ENCODE measurements at regions not wholly inside any gene's neighbourhood (a gene's known extent, or its start where the extent isn't known, plus 50 kb on each side); places are given as distances from the start of the nearest gene placed in this dataset.

DNA sequence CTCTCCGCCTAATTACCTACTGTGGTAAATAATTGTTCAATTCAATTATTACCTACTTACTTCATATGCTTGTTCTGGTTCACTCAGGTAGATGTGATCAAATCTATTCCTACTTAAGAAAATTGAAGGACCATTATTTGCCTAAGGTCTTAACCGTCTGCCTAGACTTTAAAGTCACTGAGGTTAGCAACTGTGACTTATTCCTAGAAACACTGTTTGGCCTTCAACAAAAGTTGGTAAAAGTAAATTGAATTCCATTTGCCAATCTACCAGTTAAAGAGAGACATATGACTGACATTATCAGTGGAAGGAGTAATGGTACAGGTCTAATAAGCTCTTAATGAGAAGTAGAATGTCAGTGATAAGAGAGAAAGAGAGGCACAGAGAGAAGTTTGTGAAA, 491.5 kb downstream of the NYAP2 start:
- H3K9me3 ChIP-seq (ENCODE audit: low read length): no peaks in the 10 kb centered on the region
- CTCF ChIA-PET (ENCODE audit: low intra/inter-chr PET ratio, low total read pairs): no interaction called here
- no peak overlapping the region for H3K27ac ChIP-seq (ENCODE audit: extremely low read length, insufficient read depth, low read length)
- H3K9ac ChIP-seq (ENCODE audit: insufficient read depth, low read depth, low read length): no peak overlapping the region
- H3K79me2 ChIP-seq (ENCODE audit: insufficient read depth, low read length): no peaks in the 10 kb centered on the region
- no peaks in the 10 kb centered on the region for H3K36me3 ChIP-seq (replicated peaks in 1 of 2; ENCODE audit: control insufficient read depth in 1 of 2, insufficient read depth in 2 of 2, low read length in 2 of 2)
- peak; percentile 92 for TF ChIP-seq BCL6 (CRISPR knock-in tag; IDR thresholded peaks at IDR 0.05)
- no peak for TF ChIP-seq ZNF570 (CRISPR knock-in tag; IDR thresholded peaks at IDR 0.05; ENCODE audit: borderline replicate concordance)
- FAIRE-seq (no peak), DNase-seq (ENCODE audit: low spot score) (no peak), ATAC-seq (no peak)
- H3K4me3 ChIP-seq (replicated peaks in 1 of 3; ENCODE audit: insufficient read depth in 1 of 3, low read depth in 2 of 3, low read length in 3 of 3): no peak overlapping the region
- H4K20me1 ChIP-seq (ENCODE audit: insufficient read depth, low read length): no peaks in the 10 kb centered on the region
- no peak overlapping the region for H3K4me2 ChIP-seq (ENCODE audit: low read depth, low read length)
- no peaks in the 10 kb centered on the region for H3K27me3 ChIP-seq (ENCODE audit: control insufficient read depth in 1 of 2, insufficient read depth in 2 of 2, low read length in 2 of 2)
- no TSS peak for BruUV-seq (replicated peaks)
- peaks cover 15% of the 10 kb centered on the region for H3K4me1 ChIP-seq (ENCODE audit: insufficient read depth, low read length)
- POLR2A ChIA-PET: interaction anchor here (1.2 kb wide), 1 partner anchor 140 kb away, joined by 3 read pairs; no protein-coding TSS in a partner anchor
- in situ Hi-C loops (cut with HindIII; ENCODE audit: extremely low pct_ligation_motif_present, low pct_unique_long_range_greater_than_20kb): loop anchor here (25.0 kb wide), 1 partner anchor 721 kb away; no protein-coding TSS in a partner anchor
- no peak overlapping the region for H2AFZ ChIP-seq (ENCODE audit: low read length)
- intact Hi-C loops (cut with micrococcal nuclease; ENCODE audit: unreplicated experiment): no loop called here
- WGBS (ENCODE audit: low lambda C conversion rate): 78% methylated on average over 2 of the region's 2 CpGs

- in situ Hi-C loops (cut with HindIII; ENCODE audit: extremely low pct_ligation_motif_present, low pct_unique_long_range_greater_than_20kb): loop anchor here (5.0 to 25.0 kb wide), 3 partner anchors 723 to 1098 kb away; no protein-coding TSS in a partner anchor
- no peaks in the 10 kb centered on the region for H3K27me3 ChIP-seq (ENCODE audit: control insufficient read depth in 1 of 2, insufficient read depth in 2 of 2, low read length in 2 of 2)
- H3K4me2 ChIP-seq (ENCODE audit: low read depth, low read length): no peak overlapping the region
- H3K4me1 ChIP-seq (ENCODE audit: insufficient read depth, low read length): peaks cover 4% of the 10 kb centered on the region
- CTCF ChIA-PET (ENCODE audit: low intra/inter-chr PET ratio, low total read pairs): interaction anchor here (0.8 to 1.4 kb wide), 2 partner anchors 913 to 1096 kb away, joined by 4 to 9 read pairs; no protein-coding TSS in a partner anchor
- intact Hi-C loops (cut with micrococcal nuclease; ENCODE audit: unreplicated experiment): loop anchor here (1.0 to 5.0 kb wide), 7 partner anchors 222 to 1217 kb away; no protein-coding TSS in a partner anchor
- BruUV-seq (replicated peaks): no TSS peak
- FAIRE-seq (no peak), DNase-seq (ENCODE audit: low spot score) (peak; percentile 57), ATAC-seq (peak; percentile 71)
- no peaks in the 10 kb centered on the region for H4K20me1 ChIP-seq (ENCODE audit: insufficient read depth, low read length)
- no peak overlapping the region for H3K27ac ChIP-seq (ENCODE audit: extremely low read length, insufficient read depth, low read length)
- H3K79me2 ChIP-seq (ENCODE audit: insufficient read depth, low read length): no peaks in the 10 kb centered on the region
- no peaks in the 10 kb centered on the region for H3K9me3 ChIP-seq (ENCODE audit: low read length)
- no peak overlapping the region for H3K4me3 ChIP-seq (replicated peaks in 1 of 3; ENCODE audit: insufficient read depth in 1 of 3, low read depth in 2 of 3, low read length in 3 of 3)
- no peak overlapping the region for H3K9ac ChIP-seq (ENCODE audit: insufficient read depth, low read depth, low read length)
- H3K36me3 ChIP-seq (replicated peaks in 1 of 2; ENCODE audit: control insufficient read depth in 1 of 2, insufficient read depth in 2 of 2, low read length in 2 of 2): no peaks in the 10 kb centered on the region
- POLR2A ChIA-PET: interaction anchor here (1.3 kb wide), 1 partner anchor 911 kb away, joined by 4 read pairs; the partner anchor contains the start of gene IRS1
- 0% methylated on average over 1 of the region's 1 CpG for WGBS (ENCODE audit: low lambda C conversion rate)
- no peak overlapping the region for H2AFZ ChIP-seq (ENCODE audit: low read length)
- TF ChIP-seq ZNF784 (CRISPR knock-in tag; IDR thresholded peaks at IDR 0.05; ENCODE audit: borderline replicate concordance) (no peak), GATAD2A (CRISPR knock-in tag; IDR thresholded peaks at IDR 0.05) (peak; percentile 77), NR2F1 (CRISPR knock-in tag; IDR thresholded peaks at IDR 0.05) (no peak), ZNF274 (CRISPR knock-in tag; IDR thresholded peaks at IDR 0.05) (no peak), THYN1 (CRISPR knock-in tag; IDR thresholded peaks at IDR 0.05; ENCODE audit: borderline replicate concordance, low read depth) (no peak), SALL2 (CRISPR knock-in tag; IDR thresholded peaks at IDR 0.05) (no peak)
- TF ChIP-seq, protein P1, sequence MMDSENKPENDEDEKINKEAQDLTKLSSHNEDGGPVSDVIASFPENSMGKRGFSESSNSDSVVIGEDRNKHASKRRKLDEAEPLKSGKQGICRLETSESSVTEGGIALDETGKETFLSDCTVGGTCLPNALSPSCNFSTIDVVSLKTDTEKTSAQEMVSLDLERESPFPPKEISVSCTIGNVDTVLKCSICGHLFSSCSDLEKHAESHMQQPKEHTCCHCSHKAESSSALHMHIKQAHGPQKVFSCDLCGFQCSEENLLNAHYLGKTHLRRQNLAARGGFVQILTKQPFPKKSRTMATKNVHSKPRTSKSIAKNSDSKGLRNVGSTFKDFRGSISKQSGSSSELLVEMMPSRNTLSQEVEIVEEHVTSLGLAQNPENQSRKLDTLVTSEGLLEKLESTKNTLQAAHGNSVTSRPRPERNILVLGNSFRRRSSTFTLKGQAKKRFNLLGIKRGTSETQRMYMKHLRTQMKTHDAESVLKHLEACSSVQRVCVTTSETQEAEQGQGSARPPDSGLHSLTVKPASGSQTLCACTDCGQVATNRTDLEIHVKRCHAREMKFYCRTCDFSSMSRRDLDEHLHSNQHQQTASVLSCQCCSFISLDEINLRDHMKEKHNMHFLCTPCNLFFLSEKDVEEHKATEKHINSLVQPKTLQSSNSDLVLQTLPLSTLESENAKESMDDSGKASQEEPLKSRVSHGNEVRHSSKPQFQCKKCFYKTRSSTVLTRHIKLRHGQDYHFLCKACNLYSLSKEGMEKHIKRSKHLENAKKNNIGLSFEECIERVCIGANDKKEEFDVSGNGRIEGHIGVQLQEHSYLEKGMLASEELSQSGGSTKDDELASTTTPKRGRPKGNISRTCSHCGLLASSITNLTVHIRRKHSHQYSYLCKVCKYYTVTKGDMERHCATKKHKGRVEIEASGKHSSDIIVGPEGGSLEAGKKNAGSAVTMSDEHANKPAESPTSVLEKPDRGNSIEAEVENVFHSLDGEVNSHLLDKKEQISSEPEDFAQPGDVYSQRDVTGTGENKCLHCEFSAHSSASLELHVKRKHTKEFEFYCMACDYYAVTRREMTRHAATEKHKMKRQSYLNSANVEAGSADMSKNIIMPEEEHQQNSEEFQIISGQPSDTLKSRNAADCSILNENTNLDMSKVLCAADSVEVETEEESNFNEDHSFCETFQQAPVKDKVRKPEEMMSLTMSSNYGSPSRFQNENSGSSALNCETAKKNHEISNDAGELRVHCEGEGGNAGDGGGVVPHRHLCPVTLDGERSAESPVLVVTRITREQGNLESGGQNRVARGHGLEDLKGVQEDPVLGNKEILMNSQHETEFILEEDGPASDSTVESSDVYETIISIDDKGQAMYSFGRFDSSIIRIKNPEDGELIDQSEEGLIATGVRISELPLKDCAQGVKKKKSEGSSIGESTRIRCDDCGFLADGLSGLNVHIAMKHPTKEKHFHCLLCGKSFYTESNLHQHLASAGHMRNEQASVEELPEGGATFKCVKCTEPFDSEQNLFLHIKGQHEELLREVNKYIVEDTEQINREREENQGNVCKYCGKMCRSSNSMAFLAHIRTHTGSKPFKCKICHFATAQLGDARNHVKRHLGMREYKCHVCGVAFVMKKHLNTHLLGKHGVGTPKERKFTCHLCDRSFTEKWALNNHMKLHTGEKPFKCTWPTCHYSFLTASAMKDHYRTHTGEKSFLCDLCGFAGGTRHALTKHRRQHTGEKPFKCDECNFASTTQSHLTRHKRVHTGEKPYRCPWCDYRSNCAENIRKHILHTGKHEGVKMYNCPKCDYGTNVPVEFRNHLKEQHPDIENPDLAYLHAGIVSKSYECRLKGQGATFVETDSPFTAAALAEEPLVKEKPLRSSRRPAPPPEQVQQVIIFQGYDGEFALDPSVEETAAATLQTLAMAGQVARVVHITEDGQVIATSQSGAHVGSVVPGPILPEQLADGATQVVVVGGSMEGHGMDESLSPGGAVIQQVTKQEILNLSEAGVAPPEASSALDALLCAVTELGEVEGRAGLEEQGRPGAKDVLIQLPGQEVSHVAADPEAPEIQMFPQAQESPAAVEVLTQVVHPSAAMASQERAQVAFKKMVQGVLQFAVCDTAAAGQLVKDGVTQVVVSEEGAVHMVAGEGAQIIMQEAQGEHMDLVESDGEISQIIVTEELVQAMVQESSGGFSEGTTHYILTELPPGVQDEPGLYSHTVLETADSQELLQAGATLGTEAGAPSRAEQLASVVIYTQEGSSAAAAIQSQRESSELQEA (CRISPR knock-in tag; IDR thresholded peaks at IDR 0.05; ENCODE audit: not compliant biosample characterization): no peak
Measured at GRCh38 chr2:225889452-225889851, 489.9 kb downstream of the NYAP2 start.
